ENCODE measurements at regions not wholly inside any gene's neighbourhood (a gene's known extent, or its start where the extent isn't known, plus 50 kb on each side); places are given as distances from the start of the nearest gene placed in this dataset.

GRCh38 chr6:56860475-56860874, 94.4 kb upstream of the BEND6 start:
- Histone ChIP-seq H3K9me2 (replicated peaks; ENCODE audit: control insufficient read depth, low read length) (no peaks in the 10 kb centered on the region), H3K27ac (ENCODE audit: low read depth, low read length) (no peak overlapping the region), H3K4me3 (ENCODE audit: low read length) (no peak overlapping the region), H4K20me1 (ENCODE audit: control insufficient read depth, insufficient read depth, low read depth, low read length) (no peaks in the 10 kb centered on the region), H3K27me3 (ENCODE audit: control insufficient read depth, low read length) (no peaks in the 10 kb centered on the region), H3K79me2 (ENCODE audit: control insufficient read depth, low read length) (no peaks in the 10 kb centered on the region), H3K36me3 (ENCODE audit: control insufficient read depth, low read length) (no peaks in the 10 kb centered on the region), H3F3A (ENCODE audit: control insufficient read depth, insufficient read depth) (no peaks in the 10 kb centered on the region), H3K4me2 (ENCODE audit: low read length) (no peak overlapping the region), H3K9me3 (ENCODE audit: control insufficient read depth, insufficient read depth, low read length) (no peaks in the 10 kb centered on the region), H3K4me1 (ENCODE audit: control insufficient read depth, low read length) (no peaks in the 10 kb centered on the region)
- TF ChIP-seq, protein P1, sequence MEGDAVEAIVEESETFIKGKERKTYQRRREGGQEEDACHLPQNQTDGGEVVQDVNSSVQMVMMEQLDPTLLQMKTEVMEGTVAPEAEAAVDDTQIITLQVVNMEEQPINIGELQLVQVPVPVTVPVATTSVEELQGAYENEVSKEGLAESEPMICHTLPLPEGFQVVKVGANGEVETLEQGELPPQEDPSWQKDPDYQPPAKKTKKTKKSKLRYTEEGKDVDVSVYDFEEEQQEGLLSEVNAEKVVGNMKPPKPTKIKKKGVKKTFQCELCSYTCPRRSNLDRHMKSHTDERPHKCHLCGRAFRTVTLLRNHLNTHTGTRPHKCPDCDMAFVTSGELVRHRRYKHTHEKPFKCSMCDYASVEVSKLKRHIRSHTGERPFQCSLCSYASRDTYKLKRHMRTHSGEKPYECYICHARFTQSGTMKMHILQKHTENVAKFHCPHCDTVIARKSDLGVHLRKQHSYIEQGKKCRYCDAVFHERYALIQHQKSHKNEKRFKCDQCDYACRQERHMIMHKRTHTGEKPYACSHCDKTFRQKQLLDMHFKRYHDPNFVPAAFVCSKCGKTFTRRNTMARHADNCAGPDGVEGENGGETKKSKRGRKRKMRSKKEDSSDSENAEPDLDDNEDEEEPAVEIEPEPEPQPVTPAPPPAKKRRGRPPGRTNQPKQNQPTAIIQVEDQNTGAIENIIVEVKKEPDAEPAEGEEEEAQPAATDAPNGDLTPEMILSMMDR (IDR thresholded peaks at IDR 0.05; ENCODE audit: low read depth, low read length, poor library complexity, severe bottlenecking): no peak
- no peak for TF ChIP-seq EZH2phosphoT487 (IDR thresholded peaks at IDR 0.05; ENCODE audit: borderline replicate concordance, low read length)

GRCh38 chr6:56856036-56856580, 98.8 kb upstream of the BEND6 start:
- Histone ChIP-seq H3K9me3 (ENCODE audit: control insufficient read depth, insufficient read depth, low read length) (no peaks in the 10 kb centered on the region), H3K36me3 (ENCODE audit: control insufficient read depth, low read length) (no peaks in the 10 kb centered on the region), H3K27me3 (ENCODE audit: control insufficient read depth, low read length) (peaks cover 2% of the 10 kb centered on the region; the same call in 1 of the 2 replicates)

GRCh38 chr6:56854086-56854485, 100.8 kb upstream of the BEND6 start:
- no peaks in the 10 kb centered on the region for H3F3A ChIP-seq (ENCODE audit: control insufficient read depth, insufficient read depth)
- no peaks in the 10 kb centered on the region for H3K79me2 ChIP-seq (ENCODE audit: control insufficient read depth, low read length)
- no peaks in the 10 kb centered on the region for H3K9me2 ChIP-seq (replicated peaks; ENCODE audit: control insufficient read depth, low read length)
- H4K20me1 ChIP-seq (ENCODE audit: control insufficient read depth, insufficient read depth, low read depth, low read length): no peaks in the 10 kb centered on the region
- TF ChIP-seq, protein P1 (IDR thresholded peaks at IDR 0.05; ENCODE audit: low read depth, low read length, poor library complexity, severe bottlenecking): no peak
- TF ChIP-seq EZH2phosphoT487 (IDR thresholded peaks at IDR 0.05; ENCODE audit: borderline replicate concordance, low read length): no peak
- H3K4me2 ChIP-seq (ENCODE audit: low read length): no peak overlapping the region
- no peaks in the 10 kb centered on the region for H3K9me3 ChIP-seq (ENCODE audit: control insufficient read depth, insufficient read depth, low read length)
- H3K4me3 ChIP-seq (ENCODE audit: low read length): no peak overlapping the region
- peaks cover 12% of the 10 kb centered on the region for H3K4me1 ChIP-seq (ENCODE audit: control insufficient read depth, low read length)
- H3K27ac ChIP-seq (ENCODE audit: low read depth, low read length): no peak overlapping the region
- H3K27me3 ChIP-seq (ENCODE audit: control insufficient read depth, low read length): peaks cover 4% of the 10 kb centered on the region; the same call in 1 of the 2 replicates
- H3K36me3 ChIP-seq (ENCODE audit: control insufficient read depth, low read length): no peaks in the 10 kb centered on the region

More at GRCh38 chr6:56856036-56856580, 98.8 kb upstream of the BEND6 start:
- Histone ChIP-seq H3K79me2 (ENCODE audit: control insufficient read depth, low read length) (no peaks in the 10 kb centered on the region), H3K4me2 (ENCODE audit: low read length) (no peak overlapping the region), H3K4me1 (ENCODE audit: control insufficient read depth, low read length) (peaks cover 12% of the 10 kb centered on the region), H3K27ac (ENCODE audit: low read depth, low read length) (no peak overlapping the region), H4K20me1 (ENCODE audit: control insufficient read depth, insufficient read depth, low read depth, low read length) (no peaks in the 10 kb centered on the region), H3K9me2 (replicated peaks; ENCODE audit: control insufficient read depth, low read length) (no peaks in the 10 kb centered on the region), H3F3A (ENCODE audit: control insufficient read depth, insufficient read depth) (no peaks in the 10 kb centered on the region), H3K4me3 (ENCODE audit: low read length) (no peak overlapping the region)
- TF ChIP-seq, protein P1 (IDR thresholded peaks at IDR 0.05; ENCODE audit: low read depth, low read length, poor library complexity, severe bottlenecking): no peak
- TF ChIP-seq EZH2phosphoT487 (IDR thresholded peaks at IDR 0.05; ENCODE audit: borderline replicate concordance, low read length): no peak

All from DOHH2 (cell line).